Anterior cingulate cortex (tissue), 58 donors: ENCODE measurements at regions not wholly inside any gene's neighbourhood (a gene's known extent, or its start where the extent isn't known, plus 50 kb on each side); places are given as distances from the start of the nearest gene placed in this dataset.

Experiments
- DNase-seq, 58 donors: peaks; one replicate each; lab custom pipeline; 2025; lab: John Stamatoyannopoulos, UW

GRCh38 chr12:24725616-24726015 lies 223.3 kb downstream of the BCAT1 start:
- no peak for DNase-seq

- no peak for DNase-seq
Measured at GRCh38 chr12:24724814-24725213, 224.1 kb downstream of the BCAT1 start.

DNA sequence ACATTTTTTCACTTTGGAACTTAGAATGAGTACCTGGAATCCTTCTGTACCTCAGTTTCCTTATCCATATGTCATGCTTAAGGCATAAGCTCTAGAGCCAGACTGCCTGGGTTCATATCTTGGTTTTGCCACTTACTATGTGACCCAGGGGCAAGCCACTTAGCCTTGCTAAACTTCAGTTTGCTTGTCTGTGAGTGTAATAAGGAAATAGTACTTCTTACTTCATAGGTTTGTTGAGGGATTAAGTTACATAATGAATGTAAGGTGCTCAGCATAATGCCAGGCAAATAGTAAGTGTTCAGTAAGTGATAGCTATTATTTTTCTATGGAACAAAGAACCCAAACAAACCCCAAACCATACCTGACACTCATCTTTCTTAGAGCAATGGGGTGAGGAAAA lies 225.1 kb downstream of the BCAT1 start:
- DNase-seq: no peak

DNA sequence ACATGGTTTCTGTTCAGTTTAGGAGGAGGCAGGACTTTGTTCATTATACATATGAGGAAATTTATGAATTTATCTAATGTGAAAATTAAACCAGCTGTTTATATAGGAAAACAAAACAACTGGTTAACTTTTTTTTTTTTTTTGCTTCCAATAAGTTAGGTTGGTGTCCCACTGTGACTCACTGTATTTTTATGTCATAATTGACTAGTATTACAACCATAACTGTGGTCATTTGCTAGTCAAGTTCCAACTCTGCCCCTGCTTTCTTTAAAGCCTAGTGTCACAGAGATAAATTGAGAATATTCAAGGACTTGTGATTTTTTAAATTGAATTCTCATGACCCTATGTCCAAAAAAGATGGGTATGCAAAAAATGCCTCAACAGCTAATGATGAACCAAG lies 227.7 kb downstream of the BCAT1 start:
- no peak for DNase-seq

DNA sequence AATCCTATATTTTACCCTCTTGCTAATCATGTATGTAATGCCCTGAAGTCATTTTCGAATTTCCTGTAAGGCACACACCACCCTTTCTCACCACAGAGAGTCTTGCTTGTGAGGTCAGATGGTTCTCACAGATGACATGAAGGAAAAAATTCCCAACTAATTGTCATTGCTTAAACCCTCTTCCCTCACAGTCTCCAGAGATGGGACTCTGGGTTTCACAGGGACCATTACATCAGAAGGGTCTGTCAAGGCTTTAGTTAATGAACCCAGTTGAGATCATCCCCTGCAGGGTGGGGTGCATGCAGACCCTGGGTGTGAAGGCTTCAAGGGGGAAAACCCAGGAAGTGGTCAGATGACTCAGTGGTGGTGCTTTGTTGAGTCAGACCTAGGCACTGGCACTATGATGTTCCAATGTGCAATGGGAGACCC lies 229.6 kb downstream of the BCAT1 start:
- no peak for DNase-seq

DNA sequence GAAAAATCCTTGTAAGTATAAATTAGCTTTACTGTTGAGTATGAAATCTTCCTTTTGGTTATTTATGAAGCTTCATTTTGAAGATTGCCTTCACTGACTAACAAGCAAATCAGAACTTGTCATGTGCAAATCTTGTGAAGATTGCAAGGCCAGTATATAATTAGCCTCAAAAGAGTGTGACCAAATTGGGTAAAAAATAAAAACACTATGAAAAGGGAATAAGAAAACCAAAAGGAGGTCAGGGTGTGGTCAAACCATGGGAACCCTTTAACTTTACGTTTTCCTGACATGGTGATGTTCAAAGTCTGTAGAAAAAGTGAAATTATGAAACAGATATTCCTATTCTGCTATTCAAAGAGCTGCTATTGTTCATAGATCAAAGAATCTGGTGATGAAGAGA lies 230.3 kb downstream of the BCAT1 start:
- DNase-seq: no peak

- DNase-seq: no peak
Measured at GRCh38 chr12:24714237-24714636, 234.7 kb downstream of the BCAT1 start.

GRCh38 chr12:24711056-24712008 lies 237.6 kb downstream of the BCAT1 start:
- peak in 1 of 58 donors; percentile 4 for DNase-seq

GRCh38 chr12:24709216-24709615 lies 239.7 kb downstream of the BCAT1 start:
- no peak for DNase-seq

- DNase-seq: no peak
Measured at GRCh38 chr12:24708718-24709117, 240.2 kb downstream of the BCAT1 start.

GRCh38 chr12:24708043-24708442 lies 240.9 kb downstream of the BCAT1 start:
- DNase-seq: no peak

- DNase-seq: no peak
Measured at GRCh38 chr12:24707334-24707733, 241.6 kb downstream of the BCAT1 start.

GRCh38 chr12:24705741-24706358 lies 243.1 kb downstream of the BCAT1 start:
- no peak for DNase-seq

- no peak for DNase-seq
Measured at GRCh38 chr12:24705216-24705615, 243.7 kb downstream of the BCAT1 start.

DNA sequence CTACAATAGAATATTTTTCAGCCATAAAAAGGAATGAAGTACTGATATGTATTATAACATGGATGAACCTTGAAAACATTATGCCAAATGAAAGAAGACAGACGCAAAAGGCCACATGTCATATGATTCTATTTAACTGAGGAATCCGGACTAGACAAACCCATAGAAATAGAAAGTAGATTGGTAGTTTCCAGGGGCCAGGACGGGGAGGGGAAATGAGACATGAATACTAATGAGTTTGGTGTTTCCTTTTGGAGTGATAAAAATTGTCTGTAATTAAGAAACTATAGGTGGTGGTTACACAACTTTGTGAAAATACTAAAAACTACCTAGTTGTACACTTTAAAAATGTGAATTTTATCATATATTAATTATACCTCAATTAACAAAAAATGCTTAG lies 247.6 kb downstream of the BCAT1 start:
- no peak for DNase-seq

DNA sequence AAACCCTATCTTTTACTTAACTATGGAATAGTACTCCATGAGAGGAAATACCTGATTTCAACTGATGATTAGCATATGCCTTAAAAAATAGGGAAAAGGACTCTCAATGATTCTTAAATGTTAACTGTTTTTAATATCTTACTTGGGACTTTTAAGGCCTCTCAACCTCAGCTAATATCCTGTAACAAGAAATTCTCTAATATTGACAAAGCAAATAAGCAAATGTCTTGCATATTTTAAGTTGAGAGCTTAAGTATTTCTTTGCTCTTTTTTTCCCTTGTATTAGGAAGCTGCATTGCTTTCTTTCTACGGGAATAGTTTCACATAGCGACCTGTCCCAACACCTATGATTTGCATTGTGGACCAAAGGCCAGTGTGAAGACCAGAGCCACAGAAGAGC lies 249.9 kb downstream of the BCAT1 start:
- no peak for DNase-seq

GRCh38 chr12:24697769-24698168 lies 251.1 kb downstream of the BCAT1 start:
- no peak for DNase-seq

DNA sequence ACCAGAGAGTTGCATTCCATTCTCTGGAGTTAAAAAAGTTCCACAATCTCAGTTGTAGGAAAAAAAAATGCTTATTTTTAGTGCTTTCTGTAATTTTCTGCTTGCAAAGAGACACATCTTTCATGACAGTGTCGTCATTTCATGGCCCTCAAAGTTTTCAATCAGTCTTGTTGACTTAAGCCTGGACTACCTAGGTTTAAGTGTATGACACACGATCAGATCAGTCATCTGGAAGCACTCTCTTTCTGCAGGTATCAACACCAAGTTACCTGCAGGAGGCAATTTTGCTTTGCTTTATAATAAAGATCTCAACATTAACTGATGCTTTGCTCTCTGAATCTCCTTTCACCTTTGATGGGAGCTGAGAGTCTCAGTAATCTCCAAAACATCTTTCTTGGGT lies 251.6 kb downstream of the BCAT1 start:
- no peak for DNase-seq

GRCh38 chr12:24696800-24697199 lies 252.1 kb downstream of the BCAT1 start:
- DNase-seq: no peak

GRCh38 chr12:24695657-24696329 lies 253.1 kb downstream of the BCAT1 start:
- no peak for DNase-seq

DNA sequence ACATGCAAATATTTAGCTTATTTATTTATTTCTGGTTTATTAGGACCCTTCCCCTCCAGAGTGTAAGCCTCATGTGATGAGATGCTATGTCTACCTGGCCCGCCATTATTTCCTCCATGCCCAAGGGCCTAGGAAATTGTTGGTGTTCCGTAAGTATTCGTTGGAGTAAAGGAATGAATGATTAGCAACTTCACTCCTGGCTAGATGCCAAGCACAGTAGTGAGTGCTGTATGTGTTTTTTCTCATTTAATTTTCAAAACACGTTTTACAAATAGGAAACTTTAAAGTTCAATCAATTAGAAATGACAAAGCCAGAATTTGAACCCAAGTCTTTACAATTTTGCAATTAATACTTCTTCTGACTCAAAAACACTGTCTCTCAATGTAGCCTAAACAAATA lies 253.8 kb downstream of the BCAT1 start:
- DNase-seq: no peak
